Esophagus squamous epithelium (tissue), 5 donors: ENCODE measurements at regions not wholly inside any gene's neighbourhood (a gene's known extent, or its start where the extent isn't known, plus 50 kb on each side); places are given as distances from the start of the nearest gene placed in this dataset.

Experiments used
- DNase-seq: peaks from one replicate; lab custom pipeline; 2025; lab: John Stamatoyannopoulos, UW
- H3K27ac ChIP-seq, 4 donors: fragments of 200-600 bp; sonication (generic); one replicate each; pipeline ENCODE4 v1.5.1; 2016 to 2019; ENCODE audit warnings: mild to moderate bottlenecking in 1 of 4
- H3K27me3 ChIP-seq, 4 donors: fragments of 200-600 bp; sonication (generic); 1 replicate in 3 of 4; 2 replicates in 1 of 4; pipeline versions ENCODE4 v1.5.1 to v1.6.0; 2017 to 2021; ENCODE audit warnings: antibody characterized with exemption in 1 of 4
- H3K36me3 ChIP-seq, 3 donors: fragments of 200-600 bp; sonication (generic); one replicate each; pipeline ENCODE4 v1.5.1; 2016 to 2019
- H3K4me1 ChIP-seq, 3 donors: fragments of 200-600 bp; sonication (generic); one replicate each; pipeline ENCODE4 v1.5.1; 2017 to 2019
- H3K4me3 ChIP-seq, 4 donors: fragments of 200-600 bp; sonication (generic); 1 replicate in 3 of 4; 2 replicates in 1 of 4; pipeline ENCODE4 v1.5.1; 2016 to 2019; ENCODE audit warnings: mild to moderate bottlenecking in 2 of 4, moderate library complexity in 1 of 4
- H3K9me3 ChIP-seq, 3 donors: fragments of 200-600 bp; sonication (generic); one replicate each; pipeline ENCODE4 v1.5.1; 2016 to 2019
- POLR2A ChIP-seq, 4 donors: fragments of 450-650 bp; IDR thresholded peaks; one replicate each; pipeline ENCODE4 v1.6.1; 2017; ENCODE audit warnings: antibody characterized with exemption in 4 of 4, mild to moderate bottlenecking in 4 of 4, moderate library complexity in 3 of 4
- WGBS, 2 donors: methylation state at CpG; one replicate each; pipeline ENCODE4 v1.1.5; 2018; 5-methylcytosine and 5-hydroxymethylcytosine counted together
- intact Hi-C: fragments of 100-400 bp; cut with DNase I; formaldehyde crosslinking; loops from one replicate; pipeline ENCODE4 v1.15.0; 2022
- TF ChIP-seq, protein P1 (sequence below), 6 experiments: fragments of 450-650 bp in 4 of 6; fragments of 200-600 bp in 2 of 6; sonication (generic) in 2 of 6; IDR thresholded peaks; one replicate each; pipeline ENCODE4 v1.5.1; 2016 to 2019; ENCODE audit warnings: antibody characterized with exemption in 6 of 6, mild to moderate bottlenecking in 4 of 6, moderate library complexity in 4 of 6
- donor health status: DM: yes; HTN: yes; CAD: no.

- intact Hi-C loops = no loop called here
- TF ChIP-seq, protein P1, sequence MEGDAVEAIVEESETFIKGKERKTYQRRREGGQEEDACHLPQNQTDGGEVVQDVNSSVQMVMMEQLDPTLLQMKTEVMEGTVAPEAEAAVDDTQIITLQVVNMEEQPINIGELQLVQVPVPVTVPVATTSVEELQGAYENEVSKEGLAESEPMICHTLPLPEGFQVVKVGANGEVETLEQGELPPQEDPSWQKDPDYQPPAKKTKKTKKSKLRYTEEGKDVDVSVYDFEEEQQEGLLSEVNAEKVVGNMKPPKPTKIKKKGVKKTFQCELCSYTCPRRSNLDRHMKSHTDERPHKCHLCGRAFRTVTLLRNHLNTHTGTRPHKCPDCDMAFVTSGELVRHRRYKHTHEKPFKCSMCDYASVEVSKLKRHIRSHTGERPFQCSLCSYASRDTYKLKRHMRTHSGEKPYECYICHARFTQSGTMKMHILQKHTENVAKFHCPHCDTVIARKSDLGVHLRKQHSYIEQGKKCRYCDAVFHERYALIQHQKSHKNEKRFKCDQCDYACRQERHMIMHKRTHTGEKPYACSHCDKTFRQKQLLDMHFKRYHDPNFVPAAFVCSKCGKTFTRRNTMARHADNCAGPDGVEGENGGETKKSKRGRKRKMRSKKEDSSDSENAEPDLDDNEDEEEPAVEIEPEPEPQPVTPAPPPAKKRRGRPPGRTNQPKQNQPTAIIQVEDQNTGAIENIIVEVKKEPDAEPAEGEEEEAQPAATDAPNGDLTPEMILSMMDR (IDR thresholded peaks at IDR 0.05) = no peak
- TF ChIP-seq POLR2A (IDR thresholded peaks at IDR 0.05) = no peak
- Histone ChIP-seq H3K27me3 (no peaks in the 10 kb centered on the region), H3K4me1 (no peaks in the 10 kb centered on the region), H3K27ac (no peak overlapping the region), H3K9me3 (no peaks in the 10 kb centered on the region), H3K36me3 (no peaks in the 10 kb centered on the region), H3K4me3 (no peak overlapping the region)
- 100% methylated on average over 1 of the region's 10 CpGs for WGBS, 2 donors
- no peak for DNase-seq
Measured at GRCh38 chr6:155709262-155709661, 253.6 kb upstream of the NOX3 start.

- no peak for TF ChIP-seq POLR2A (IDR thresholded peaks at IDR 0.05)
- TF ChIP-seq, protein P1 (IDR thresholded peaks at IDR 0.05) = no peak
- Histone ChIP-seq H3K9me3 (no peaks in the 10 kb centered on the region), H3K27ac (no peak overlapping the region), H3K4me3 (no peak overlapping the region), H3K27me3 (no peaks in the 10 kb centered on the region), H3K4me1 (no peaks in the 10 kb centered on the region), H3K36me3 (no peaks in the 10 kb centered on the region)
- no peak for DNase-seq
- intact Hi-C loops = no loop called here
- WGBS, 2 donors = 96 to 98% methylated on average over 2 to 5 of the region's 5 CpGs
Measured at GRCh38 chr6:155708100-155708499, 252.5 kb upstream of the NOX3 start.

DNA sequence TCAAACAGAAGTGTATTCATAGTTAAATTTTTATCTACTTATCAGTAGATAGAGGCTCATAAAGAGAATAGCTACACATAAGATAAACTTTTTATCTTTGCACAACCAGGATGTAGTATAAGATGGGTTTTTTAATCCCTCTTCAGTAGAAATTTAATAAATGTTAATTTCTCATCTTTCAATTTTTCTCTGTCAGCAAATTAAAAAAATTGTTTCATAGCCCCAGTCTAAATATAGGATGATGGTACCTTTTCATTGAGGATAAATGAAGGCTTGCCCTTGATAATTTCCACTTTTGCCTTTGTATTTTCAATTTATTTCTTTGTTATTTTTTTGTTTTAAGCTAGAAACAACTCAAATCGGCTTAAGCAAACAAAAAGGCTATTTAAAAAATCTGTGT, 251.2 kb upstream of the NOX3 start:
- no peaks in the 10 kb centered on the region for H3K27me3 ChIP-seq
- no peak for TF ChIP-seq POLR2A (IDR thresholded peaks at IDR 0.05)
- TF ChIP-seq, protein P1 (IDR thresholded peaks at IDR 0.05) = no peak
- no peak overlapping the region for H3K27ac ChIP-seq
- WGBS, 2 donors = 88 to 89% methylated on average over 1 of the region's 1 CpG
- H3K9me3 ChIP-seq = no peaks in the 10 kb centered on the region
- no peak overlapping the region for H3K4me3 ChIP-seq
- H3K36me3 ChIP-seq = no peaks in the 10 kb centered on the region
- no peaks in the 10 kb centered on the region for H3K4me1 ChIP-seq
- DNase-seq = no peak
- intact Hi-C loops = no loop called here

- no peaks in the 10 kb centered on the region for H3K4me1 ChIP-seq
- H3K4me3 ChIP-seq = no peak overlapping the region
- H3K27me3 ChIP-seq = no peaks in the 10 kb centered on the region
- DNase-seq = no peak
- intact Hi-C loops = no loop called here
- no peaks in the 10 kb centered on the region for H3K9me3 ChIP-seq
- no peak for TF ChIP-seq POLR2A (IDR thresholded peaks at IDR 0.05)
- TF ChIP-seq, protein P1 (IDR thresholded peaks at IDR 0.05) = no peak
- H3K27ac ChIP-seq = no peak overlapping the region
- no peaks in the 10 kb centered on the region for H3K36me3 ChIP-seq
- 70 to 73% methylated on average over 2 of the region's 2 CpGs for WGBS, 2 donors
Measured at GRCh38 chr6:155706341-155706740, 250.7 kb upstream of the NOX3 start.

- Histone ChIP-seq H3K9me3 (no peaks in the 10 kb centered on the region), H3K4me3 (no peak overlapping the region), H3K4me1 (no peaks in the 10 kb centered on the region), H3K36me3 (no peaks in the 10 kb centered on the region), H3K27me3 (no peaks in the 10 kb centered on the region), H3K27ac (no peak overlapping the region)
- DNase-seq = no peak
- TF ChIP-seq, protein P1 (IDR thresholded peaks at IDR 0.05) = no peak
- no peak for TF ChIP-seq POLR2A (IDR thresholded peaks at IDR 0.05)
- 67 to 71% methylated on average over 6 of the region's 6 CpGs for WGBS, 2 donors
- intact Hi-C loops = no loop called here
Measured at GRCh38 chr6:155701342-155701741, 245.7 kb upstream of the NOX3 start.
